ENCODE measurements at regions not wholly inside any gene's neighbourhood (a gene's known extent, or its start where the extent isn't known, plus 50 kb on each side); places are given as distances from the start of the nearest gene placed in this dataset.

DNA sequence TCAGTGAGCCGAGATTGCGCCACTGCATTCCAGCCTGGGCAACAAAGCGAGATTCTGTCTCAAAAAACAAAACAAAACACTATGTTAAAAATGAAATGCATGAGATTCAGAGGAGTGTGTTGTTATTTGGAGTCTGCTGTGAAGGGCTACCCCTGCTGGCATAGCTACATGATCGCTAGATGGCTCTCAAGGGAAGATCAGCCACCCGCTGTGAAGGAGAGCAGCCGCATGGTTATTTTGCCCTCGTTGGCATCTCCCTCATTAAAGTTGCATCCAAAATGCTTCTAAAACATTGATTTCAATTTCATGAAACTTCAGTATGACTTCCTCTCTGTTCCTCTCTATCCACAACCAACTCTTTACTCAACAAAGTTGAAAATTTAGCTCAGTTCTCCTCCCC, 54.8 kb upstream of the NDUFV2 start:
- no peak for TF ChIP-seq CTCF (IDR thresholded peaks at IDR 0.05)
- no peak for TF ChIP-seq POLR2AphosphoS5 (IDR thresholded peaks at IDR 0.05)
- no peak for TF ChIP-seq POLR2A (IDR thresholded peaks at IDR 0.05)
- no peak for TF ChIP-seq EP300 (IDR thresholded peaks at IDR 0.05)

All from suprapubic skin (tissue), 4 donors.